ENCODE measurements at regions not wholly inside any gene's neighbourhood (a gene's known extent, or its start where the extent isn't known, plus 50 kb on each side); places are given as distances from the start of the nearest gene placed in this dataset.

DNA sequence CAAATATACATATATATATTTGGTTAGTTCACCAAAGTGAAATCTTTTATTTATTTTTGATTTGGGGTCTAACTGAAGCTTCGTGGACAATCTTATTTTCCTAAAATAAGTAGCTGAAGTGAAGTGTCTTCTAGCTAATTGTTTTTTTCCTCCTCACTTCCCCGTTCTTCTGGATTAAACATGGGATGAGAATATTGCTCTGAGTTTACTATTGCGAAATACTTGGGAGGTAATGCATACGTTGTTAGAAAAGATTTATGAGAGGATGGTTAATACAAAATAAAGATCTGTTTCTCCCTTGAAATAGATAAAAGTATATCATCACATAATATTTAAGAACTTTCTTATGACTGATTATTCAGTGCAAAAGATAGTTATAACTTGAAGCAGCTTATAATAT, 228.3 kb upstream of the TPK1 start:
- Mint-ChIP-seq H3K36me3 (ENCODE audit: low read depth) (no peaks in the 10 kb centered on the region), H3K9me3 (no peaks in the 10 kb centered on the region), H3K27me3 (ENCODE audit: low read depth) (peaks cover 2% of the 10 kb centered on the region), H3K27ac (no peak overlapping the region), H3K4me3 (no peak overlapping the region), H3K4me1 (ENCODE audit: low read depth) (no peaks in the 10 kb centered on the region)
- CTCF ChIA-PET = no interaction called here
- intact Hi-C loops (cut with micrococcal nuclease) = no loop called here
- DNase-seq = no peak

DNA sequence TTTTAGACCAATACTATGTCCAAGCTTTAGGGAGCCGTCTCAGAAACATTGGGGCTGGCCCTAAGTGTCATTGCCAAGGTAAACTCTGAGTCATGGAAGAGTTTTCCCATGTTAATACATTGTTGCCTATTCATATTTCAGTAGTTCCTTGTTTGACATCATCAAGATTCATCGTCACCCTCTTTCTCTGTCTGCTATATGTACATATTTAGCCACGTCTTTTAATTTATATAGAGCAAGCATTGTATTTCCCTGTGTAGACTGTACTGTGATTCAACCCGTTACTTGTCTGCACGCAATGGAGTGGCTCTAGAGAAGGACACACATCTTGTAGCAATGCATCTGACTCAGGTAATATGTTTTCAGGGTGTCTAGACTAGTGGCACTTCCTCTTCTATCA, 217.9 kb upstream of the TPK1 start:
- no peaks in the 10 kb centered on the region for H3K36me3 Mint-ChIP-seq (ENCODE audit: low read depth)
- no peaks in the 10 kb centered on the region for H3K4me1 Mint-ChIP-seq (ENCODE audit: low read depth)
- peaks cover 7% of the 10 kb centered on the region for H3K27me3 Mint-ChIP-seq (ENCODE audit: low read depth)
- intact Hi-C loops (cut with micrococcal nuclease) = no loop called here
- CTCF ChIA-PET = no interaction called here
- no peaks in the 10 kb centered on the region for H3K9me3 Mint-ChIP-seq
- H3K4me3 Mint-ChIP-seq = no peak overlapping the region
- no peak for DNase-seq
- H3K27ac Mint-ChIP-seq = no peak overlapping the region

DNA sequence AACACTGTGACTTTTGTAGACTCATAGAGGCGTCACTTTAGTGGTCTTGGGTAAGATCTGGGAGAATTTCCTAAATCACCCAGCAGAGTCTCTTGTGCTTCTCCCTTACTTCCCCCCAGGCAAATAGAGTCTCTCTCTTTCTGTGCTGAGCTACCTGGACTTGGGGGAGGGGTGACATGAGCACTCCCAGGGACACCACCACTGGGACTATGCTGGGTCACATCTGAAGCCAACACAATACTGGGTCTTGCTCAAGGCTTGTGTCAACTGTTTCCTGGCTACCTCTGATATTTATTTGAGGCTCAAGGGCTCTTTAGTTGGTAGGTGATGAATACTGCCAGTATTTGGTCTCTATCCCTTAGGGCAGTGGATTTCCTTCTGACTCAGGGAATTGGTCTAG, 214.6 kb upstream of the TPK1 start:
- no peak for DNase-seq
- intact Hi-C loops (cut with micrococcal nuclease) = no loop called here

DNA sequence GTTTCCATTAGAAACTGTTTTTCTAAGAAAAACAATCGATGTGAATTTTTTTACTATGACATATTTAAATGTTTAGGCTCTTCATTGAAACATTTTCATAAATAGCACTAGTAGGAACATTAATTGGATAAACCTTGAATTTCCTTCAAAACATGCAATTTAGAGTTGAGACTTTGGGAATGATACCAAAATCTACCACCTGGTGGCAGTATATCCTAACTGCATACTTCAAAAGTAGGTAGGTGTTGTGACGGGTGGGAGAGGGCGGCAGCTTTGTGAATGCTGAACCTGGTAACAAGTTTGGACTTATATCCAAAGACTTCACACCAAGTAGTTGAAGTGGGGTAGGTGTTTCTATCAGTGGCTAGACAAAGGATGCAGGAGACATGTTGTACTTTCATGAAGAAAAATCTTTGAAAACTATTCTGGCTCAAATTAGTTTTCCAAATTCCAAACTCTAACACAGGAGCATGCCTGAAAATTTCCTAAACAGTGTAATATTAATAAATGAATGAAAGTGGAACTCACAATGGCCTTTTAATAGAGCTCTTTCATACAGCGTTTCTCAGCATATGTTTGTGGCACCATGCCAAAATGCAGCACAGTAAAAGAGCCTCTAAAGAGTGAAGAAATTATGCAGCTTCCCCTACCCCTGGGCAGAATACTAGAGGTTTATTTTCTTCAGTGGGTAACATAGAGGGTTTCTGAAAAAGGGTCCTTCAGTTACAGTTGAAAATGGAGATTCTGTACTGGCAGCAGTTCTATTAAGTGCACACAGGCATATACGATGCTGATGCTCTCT, 201.0 kb upstream of the TPK1 start:
- peak; percentile 49 for DNase-seq
- H3K27me3 Mint-ChIP-seq (ENCODE audit: low read depth) = peaks cover 13% of the 10 kb centered on the region
- H3K4me1 Mint-ChIP-seq (ENCODE audit: low read depth) = peaks cover 3% of the 10 kb centered on the region
- H3K27ac Mint-ChIP-seq = no peak overlapping the region
- no peak overlapping the region for H3K4me3 Mint-ChIP-seq
- peaks cover 7% of the 10 kb centered on the region for H3K9me3 Mint-ChIP-seq
- H3K36me3 Mint-ChIP-seq (ENCODE audit: low read depth) = no peaks in the 10 kb centered on the region
- intact Hi-C loops (cut with micrococcal nuclease) = loop anchor here (1.0 kb wide), 2 partner anchors 299 to 1053 kb away; no protein-coding TSS in a partner anchor
- CTCF ChIA-PET = interaction anchor here (0.8 to 1.6 kb wide), 6 partner anchors 10 to 1053 kb away, joined by 3 to 7 read pairs (median 4); no protein-coding TSS in a partner anchor

More for the DNA sequence above, 214.6 kb upstream of the TPK1 start:
- Mint-ChIP-seq H3K4me1 (ENCODE audit: low read depth) (no peaks in the 10 kb centered on the region), H3K27ac (no peak overlapping the region), H3K9me3 (no peaks in the 10 kb centered on the region), H3K27me3 (ENCODE audit: low read depth) (peaks cover 7% of the 10 kb centered on the region), H3K4me3 (no peak overlapping the region), H3K36me3 (ENCODE audit: low read depth) (no peaks in the 10 kb centered on the region)
- CTCF ChIA-PET = no interaction called here

DNA sequence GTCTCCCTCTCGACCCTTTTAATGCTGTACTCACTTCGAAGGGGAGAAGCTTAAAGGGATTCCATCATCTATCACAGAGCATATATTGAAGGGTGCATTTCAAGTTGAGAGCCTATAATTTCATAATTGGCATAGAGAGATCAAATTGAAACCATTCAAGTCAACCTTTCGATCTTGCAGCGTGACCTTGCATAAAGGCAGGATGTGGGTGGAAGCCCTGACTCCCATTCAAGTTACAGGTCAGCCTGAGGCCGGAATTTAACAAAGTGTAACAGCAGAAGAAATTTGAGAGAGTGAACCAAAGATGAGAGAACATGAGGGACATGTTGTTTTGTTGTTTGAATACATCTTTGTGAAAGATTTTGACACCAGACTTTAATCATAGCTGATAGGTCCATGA, 195.3 kb upstream of the TPK1 start:
- H3K9me3 Mint-ChIP-seq = peaks cover 7% of the 10 kb centered on the region

DNA sequence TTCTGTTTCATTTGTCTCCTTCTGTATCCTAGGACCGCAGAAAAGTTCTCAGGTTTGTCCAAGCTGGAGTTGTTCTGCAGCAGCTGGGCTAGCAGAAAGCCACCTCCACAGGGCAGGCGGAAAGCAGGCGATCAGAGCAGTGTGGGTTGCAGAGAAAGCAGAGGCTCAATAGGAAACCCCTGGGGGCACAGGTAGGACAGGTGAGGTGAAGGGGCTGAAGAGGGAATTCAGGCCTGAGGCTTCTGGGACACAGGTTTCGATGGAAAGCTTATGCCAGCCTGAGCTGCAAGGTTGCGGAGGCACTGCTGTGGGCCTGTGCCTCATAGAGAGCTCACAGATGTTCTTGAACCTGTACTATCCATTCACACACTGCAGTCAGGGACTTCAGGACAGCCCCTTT, 194.9 kb upstream of the TPK1 start:
- Mint-ChIP-seq H3K9me3 (peaks cover 7% of the 10 kb centered on the region), H3K4me3 (no peak overlapping the region), H3K36me3 (ENCODE audit: low read depth) (no peaks in the 10 kb centered on the region), H3K4me1 (ENCODE audit: low read depth) (no peaks in the 10 kb centered on the region), H3K27ac (no peak overlapping the region), H3K27me3 (ENCODE audit: low read depth) (peaks cover under 1% of the 10 kb centered on the region)
- DNase-seq = no peak
- CTCF ChIA-PET = no interaction called here
- intact Hi-C loops (cut with micrococcal nuclease) = no loop called here

More for the DNA sequence above, 195.3 kb upstream of the TPK1 start:
- Mint-ChIP-seq H3K4me3 (no peak overlapping the region), H3K27me3 (ENCODE audit: low read depth) (peaks cover 5% of the 10 kb centered on the region), H3K36me3 (ENCODE audit: low read depth) (no peaks in the 10 kb centered on the region), H3K4me1 (ENCODE audit: low read depth) (no peaks in the 10 kb centered on the region), H3K27ac (no peak overlapping the region)
- intact Hi-C loops (cut with micrococcal nuclease) = no loop called here
- no peak for DNase-seq
- CTCF ChIA-PET = no interaction called here

DNA sequence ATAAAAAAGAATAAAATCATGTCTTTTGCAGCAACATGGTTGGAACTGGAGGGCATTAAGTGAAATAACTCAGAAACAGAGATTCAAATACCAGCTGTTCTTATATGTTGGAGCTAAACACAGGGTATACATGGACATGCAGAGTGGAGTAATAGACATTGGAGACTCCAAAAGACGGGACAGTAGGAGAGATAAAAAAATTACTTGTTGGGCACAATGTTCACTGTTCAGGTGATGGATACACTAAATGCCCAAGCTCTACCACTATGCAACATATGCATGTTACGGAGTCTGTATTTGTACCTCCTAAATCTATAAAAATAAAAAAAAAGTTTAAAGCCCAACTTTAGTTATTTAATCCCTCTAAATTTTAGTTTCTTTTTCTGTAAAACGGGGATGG, 184.6 kb upstream of the TPK1 start:
- intact Hi-C loops (cut with micrococcal nuclease) = no loop called here
- no peak for DNase-seq
- Mint-ChIP-seq H3K36me3 (ENCODE audit: low read depth) (no peaks in the 10 kb centered on the region), H3K27ac (no peak overlapping the region), H3K4me3 (no peak overlapping the region), H3K27me3 (ENCODE audit: low read depth) (peaks cover 2% of the 10 kb centered on the region), H3K4me1 (ENCODE audit: low read depth) (no peaks in the 10 kb centered on the region), H3K9me3 (no peaks in the 10 kb centered on the region)
- CTCF ChIA-PET = no interaction called here

DNA sequence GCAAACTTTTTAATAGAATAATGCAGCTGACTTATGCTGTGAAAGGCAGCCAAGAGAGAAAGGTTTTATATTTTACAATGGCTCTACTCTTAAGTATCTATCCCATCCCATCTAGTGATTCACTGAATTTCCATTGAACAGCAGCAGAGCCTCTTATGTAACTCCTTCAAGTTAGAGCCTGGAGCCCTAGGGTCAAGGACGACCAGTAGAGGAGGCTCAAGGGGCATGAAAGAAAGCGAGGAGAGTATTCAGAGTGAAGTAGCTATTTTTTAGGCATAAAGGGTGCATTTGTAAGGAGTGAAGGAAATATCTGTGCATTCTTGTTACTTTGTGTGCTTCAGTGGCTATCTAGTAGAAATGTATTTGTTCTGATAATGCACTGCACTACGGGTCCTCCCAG, 180.2 kb upstream of the TPK1 start:
- H3K9me3 Mint-ChIP-seq = no peaks in the 10 kb centered on the region
- CTCF ChIA-PET = interaction anchor here (0.6 kb wide), 1 partner anchor 182 kb away, joined by 3 read pairs; no protein-coding TSS in a partner anchor

DNA sequence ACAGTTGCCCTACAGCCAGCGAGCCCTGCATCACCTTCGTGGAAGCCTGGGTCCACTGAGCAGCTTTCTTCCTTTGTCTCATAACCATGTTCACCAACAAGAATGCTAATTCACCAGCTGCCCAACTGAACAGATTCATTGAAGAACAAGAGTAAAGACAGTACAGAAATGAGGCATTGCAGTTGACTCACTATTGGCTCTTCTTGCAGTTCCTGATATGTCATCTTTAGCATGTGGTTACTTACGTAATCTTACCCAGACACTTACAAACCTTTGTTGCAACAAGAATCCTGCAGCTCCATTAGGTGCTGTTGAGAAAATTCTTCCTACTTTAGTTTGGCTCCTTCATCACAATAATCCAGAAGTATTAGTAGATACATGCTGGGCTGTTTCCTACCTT, 174.0 kb upstream of the TPK1 start:
- H3K27me3 Mint-ChIP-seq (ENCODE audit: low read depth) = peaks cover 7% of the 10 kb centered on the region
- CTCF ChIA-PET = no interaction called here
- intact Hi-C loops (cut with micrococcal nuclease) = no loop called here
- DNase-seq = no peak
- H3K4me1 Mint-ChIP-seq (ENCODE audit: low read depth) = no peaks in the 10 kb centered on the region
- H3K36me3 Mint-ChIP-seq (ENCODE audit: low read depth) = no peaks in the 10 kb centered on the region
- H3K9me3 Mint-ChIP-seq = no peaks in the 10 kb centered on the region
- H3K27ac Mint-ChIP-seq = no peak overlapping the region
- H3K4me3 Mint-ChIP-seq = no peak overlapping the region

More for the DNA sequence above, 180.2 kb upstream of the TPK1 start:
- H3K27me3 Mint-ChIP-seq (ENCODE audit: low read depth) = peaks cover 2% of the 10 kb centered on the region
- no peak overlapping the region for H3K27ac Mint-ChIP-seq
- no peaks in the 10 kb centered on the region for H3K4me1 Mint-ChIP-seq (ENCODE audit: low read depth)
- DNase-seq = no peak
- no peaks in the 10 kb centered on the region for H3K36me3 Mint-ChIP-seq (ENCODE audit: low read depth)
- H3K4me3 Mint-ChIP-seq = no peak overlapping the region
- intact Hi-C loops (cut with micrococcal nuclease) = no loop called here

DNA sequence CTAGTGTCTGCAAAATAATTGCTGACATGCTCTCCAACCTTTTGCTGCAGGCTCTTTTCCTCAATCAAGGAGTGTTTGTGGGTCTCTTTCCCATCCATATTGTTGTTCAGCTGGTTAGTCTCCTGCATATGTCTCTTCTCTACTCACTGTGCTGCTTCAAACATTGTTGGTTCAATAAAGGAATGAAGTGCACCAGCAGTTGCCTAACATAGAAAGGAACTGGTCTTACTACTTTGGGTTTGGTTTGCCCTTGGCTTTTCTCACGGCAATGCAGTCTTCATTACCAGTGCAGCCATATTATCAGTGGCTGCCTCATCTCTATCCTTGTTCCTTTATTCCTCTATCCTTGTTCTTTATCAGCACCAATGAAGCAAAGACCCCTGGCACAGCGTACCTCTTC, 169.7 kb upstream of the TPK1 start:
- no peaks in the 10 kb centered on the region for H3K4me1 Mint-ChIP-seq (ENCODE audit: low read depth)
- H3K27ac Mint-ChIP-seq = no peak overlapping the region
- CTCF ChIA-PET = interaction anchor here (1.1 kb wide), 1 partner anchor 10 kb away, joined by 5 read pairs; no protein-coding TSS in a partner anchor
- H3K4me3 Mint-ChIP-seq = no peak overlapping the region
- intact Hi-C loops (cut with micrococcal nuclease) = no loop called here
- no peak for DNase-seq
- peaks cover 9% of the 10 kb centered on the region for H3K9me3 Mint-ChIP-seq
- peaks cover 7% of the 10 kb centered on the region for H3K27me3 Mint-ChIP-seq (ENCODE audit: low read depth)
- no peaks in the 10 kb centered on the region for H3K36me3 Mint-ChIP-seq (ENCODE audit: low read depth)

DNA sequence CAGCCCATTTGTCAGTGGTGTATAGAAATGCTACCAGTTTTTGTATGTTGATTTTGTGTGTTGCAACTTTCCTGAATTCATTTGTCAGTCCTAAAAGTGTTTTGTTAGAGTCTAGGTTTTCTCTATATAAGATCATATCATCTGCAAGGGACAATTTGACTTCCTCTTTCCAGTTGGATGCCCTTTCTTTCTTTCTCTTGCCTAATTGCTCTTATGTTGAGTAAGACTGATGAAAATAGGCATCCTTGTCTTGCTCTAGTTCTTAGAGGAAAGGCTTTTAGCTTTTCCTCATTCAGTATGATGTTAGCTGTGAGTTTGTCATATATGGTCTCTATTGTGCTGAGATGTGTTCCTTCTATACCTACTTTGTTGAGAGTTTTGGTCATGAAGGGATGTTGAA, 161.7 kb upstream of the TPK1 start:
- no peak overlapping the region for H3K4me3 Mint-ChIP-seq
- H3K36me3 Mint-ChIP-seq (ENCODE audit: low read depth) = peaks cover 4% of the 10 kb centered on the region
- H3K4me1 Mint-ChIP-seq (ENCODE audit: low read depth) = peaks cover 8% of the 10 kb centered on the region
- CTCF ChIA-PET = no interaction called here
- intact Hi-C loops (cut with micrococcal nuclease) = no loop called here
- peaks cover 42% of the 10 kb centered on the region for H3K9me3 Mint-ChIP-seq
- no peaks in the 10 kb centered on the region for H3K27me3 Mint-ChIP-seq (ENCODE audit: low read depth)
- DNase-seq = no peak
- no peak overlapping the region for H3K27ac Mint-ChIP-seq

DNA sequence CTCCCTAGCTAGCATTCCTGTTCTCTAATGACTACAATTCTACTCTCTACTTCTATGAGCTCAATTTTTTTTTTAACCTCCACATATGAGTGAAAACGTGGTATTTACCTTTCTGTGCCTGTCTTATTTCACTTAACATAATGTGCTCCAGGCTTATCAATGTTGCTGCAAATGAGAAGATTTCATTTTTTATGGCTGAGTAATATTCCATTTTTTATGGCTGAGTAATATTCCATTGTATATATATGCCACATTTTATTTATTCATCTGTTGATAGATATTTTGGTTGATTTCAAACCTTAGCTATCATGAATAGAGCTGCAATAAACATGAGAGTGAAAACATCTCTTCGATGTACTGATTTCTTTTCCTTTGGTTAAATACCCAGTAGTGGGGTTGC, 159.6 kb upstream of the TPK1 start:
- Mint-ChIP-seq H3K27me3 (ENCODE audit: low read depth) (no peaks in the 10 kb centered on the region), H3K4me1 (ENCODE audit: low read depth) (peaks cover 8% of the 10 kb centered on the region), H3K27ac (no peak overlapping the region), H3K9me3 (peaks cover 33% of the 10 kb centered on the region), H3K4me3 (no peak overlapping the region), H3K36me3 (ENCODE audit: low read depth) (peaks cover 4% of the 10 kb centered on the region)
- DNase-seq = no peak
- CTCF ChIA-PET = no interaction called here
- intact Hi-C loops (cut with micrococcal nuclease) = no loop called here

DNA sequence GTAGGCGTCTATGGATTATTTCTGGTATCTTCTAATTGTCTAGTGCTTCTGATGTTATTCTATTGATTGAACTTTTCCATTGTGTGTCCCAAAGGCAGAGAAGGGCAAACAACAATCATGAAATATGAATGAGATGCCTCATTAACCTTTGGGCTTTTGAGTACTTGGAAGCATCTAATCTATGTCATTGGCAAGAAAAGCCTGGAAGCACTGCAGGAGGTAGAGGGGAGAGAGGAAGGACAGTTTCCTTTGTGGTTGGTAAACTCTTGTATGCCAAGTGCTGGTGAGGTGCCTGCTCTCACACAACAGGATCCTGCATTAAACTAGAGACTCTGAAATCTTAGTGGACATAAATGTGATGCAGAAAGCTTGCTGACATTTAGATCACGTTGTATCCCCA, 155.2 kb upstream of the TPK1 start:
- Mint-ChIP-seq H3K9me3 (peaks cover 9% of the 10 kb centered on the region), H3K4me3 (no peak overlapping the region), H3K4me1 (ENCODE audit: low read depth) (peaks cover 8% of the 10 kb centered on the region), H3K27me3 (ENCODE audit: low read depth) (no peaks in the 10 kb centered on the region), H3K36me3 (ENCODE audit: low read depth) (peaks cover 2% of the 10 kb centered on the region), H3K27ac (no peak overlapping the region)
- intact Hi-C loops (cut with micrococcal nuclease) = no loop called here
- DNase-seq = no peak
- CTCF ChIA-PET = no interaction called here
